Parathyroid adenoma (tissue), 2 donors: ENCODE measurements at regions not wholly inside any gene's neighbourhood (a gene's known extent, or its start where the extent isn't known, plus 50 kb on each side); places are given as distances from the start of the nearest gene placed in this dataset.

Experiments
- H2AFZ ChIP-seq: fragments of 300-600 bp; sonication (generic); one replicate; pipeline ENCODE4 v1.7.0; 2017; ENCODE audit warnings: antibody characterized with exemption, mild to moderate bottlenecking
- H3K27ac ChIP-seq: fragments of 300-600 bp; sonication (generic); one replicate; pipeline ENCODE4 v1.7.0; 2017
- H3K27me3 ChIP-seq: fragments of 300-600 bp; sonication (generic); one replicate; pipeline ENCODE4 v1.7.0; 2017; ENCODE audit warnings: low read length; ENCODE audit not compliant: control insufficient read depth, insufficient read depth
- H3K36me3 ChIP-seq: fragments of 300-600 bp; sonication (generic); one replicate; pipeline ENCODE4 v1.7.0; 2017; ENCODE audit warnings: low read length; ENCODE audit not compliant: control insufficient read depth, insufficient read depth
- H3K4me1 ChIP-seq: fragments of 300-600 bp; sonication (generic); one replicate; pipeline ENCODE4 v1.7.0; 2017; ENCODE audit warnings: control low read depth
- H3K4me2 ChIP-seq: fragments of 300-600 bp; sonication (generic); one replicate; pipeline ENCODE4 v1.7.0; 2017; ENCODE audit warnings: low read length
- H3K4me3 ChIP-seq: fragments of 300-600 bp; sonication (generic); one replicate; pipeline ENCODE4 v1.7.0; 2017; ENCODE audit warnings: low read depth, low read length
- H3K79me2 ChIP-seq: fragments of 300-600 bp; sonication (generic); one replicate; pipeline ENCODE4 v1.7.0; 2017; ENCODE audit warnings: control low read depth
- H3K9ac ChIP-seq: fragments of 300-600 bp; sonication (generic); one replicate; pipeline ENCODE4 v1.7.0; 2017; ENCODE audit warnings: mild to moderate bottlenecking
- H3K9me3 ChIP-seq: fragments of 300-600 bp; sonication (generic); one replicate; pipeline ENCODE4 v1.7.0; 2017; ENCODE audit warnings: low read length; ENCODE audit not compliant: control insufficient read depth
- TF ChIP-seq, protein P1 (sequence below): fragments of 300-600 bp; sonication (generic); IDR thresholded peaks from one replicate; pipeline ENCODE4 v1.7.0; 2017; ENCODE audit warnings: antibody characterized with exemption, mild to moderate bottlenecking
- donor health status: primary hyperparathyroidism.

DNA sequence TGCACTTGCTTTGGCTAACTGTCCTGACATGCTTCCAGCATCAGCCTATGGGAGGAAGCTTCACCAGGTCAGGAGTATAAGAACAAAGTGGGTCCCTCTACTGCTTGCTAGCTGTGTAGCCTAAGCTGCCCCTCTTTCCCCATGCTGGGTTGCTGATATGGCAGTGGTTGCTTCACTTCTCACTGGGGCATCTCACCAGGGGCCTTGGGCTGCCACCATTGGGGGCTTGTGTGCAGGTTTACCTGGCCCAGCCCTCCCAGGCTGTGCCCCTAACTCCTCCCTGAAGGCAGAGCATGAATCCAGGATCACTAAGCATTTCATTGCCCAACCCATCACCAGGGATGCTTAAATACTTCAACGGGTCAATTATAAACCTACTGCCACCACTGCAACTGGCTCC, 817.1 kb upstream of the TMEFF2 start:
- Histone ChIP-seq H3K9ac (no peak overlapping the region), H3K27ac (no peak overlapping the region), H3K79me2 (no peaks in the 10 kb centered on the region), H3K27me3 (no peaks in the 10 kb centered on the region), H3K4me3 (no peak overlapping the region), H3K4me1 (no peaks in the 10 kb centered on the region), H2AFZ (no peak overlapping the region), H3K9me3 (peaks cover 7% of the 10 kb centered on the region), H3K36me3 (no peaks in the 10 kb centered on the region), H3K4me2 (no peak overlapping the region)
- TF ChIP-seq, protein P1, sequence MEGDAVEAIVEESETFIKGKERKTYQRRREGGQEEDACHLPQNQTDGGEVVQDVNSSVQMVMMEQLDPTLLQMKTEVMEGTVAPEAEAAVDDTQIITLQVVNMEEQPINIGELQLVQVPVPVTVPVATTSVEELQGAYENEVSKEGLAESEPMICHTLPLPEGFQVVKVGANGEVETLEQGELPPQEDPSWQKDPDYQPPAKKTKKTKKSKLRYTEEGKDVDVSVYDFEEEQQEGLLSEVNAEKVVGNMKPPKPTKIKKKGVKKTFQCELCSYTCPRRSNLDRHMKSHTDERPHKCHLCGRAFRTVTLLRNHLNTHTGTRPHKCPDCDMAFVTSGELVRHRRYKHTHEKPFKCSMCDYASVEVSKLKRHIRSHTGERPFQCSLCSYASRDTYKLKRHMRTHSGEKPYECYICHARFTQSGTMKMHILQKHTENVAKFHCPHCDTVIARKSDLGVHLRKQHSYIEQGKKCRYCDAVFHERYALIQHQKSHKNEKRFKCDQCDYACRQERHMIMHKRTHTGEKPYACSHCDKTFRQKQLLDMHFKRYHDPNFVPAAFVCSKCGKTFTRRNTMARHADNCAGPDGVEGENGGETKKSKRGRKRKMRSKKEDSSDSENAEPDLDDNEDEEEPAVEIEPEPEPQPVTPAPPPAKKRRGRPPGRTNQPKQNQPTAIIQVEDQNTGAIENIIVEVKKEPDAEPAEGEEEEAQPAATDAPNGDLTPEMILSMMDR = no peak

GRCh38 chr2:192993059-192993458, 798.3 kb upstream of the TMEFF2 start:
- Histone ChIP-seq H2AFZ (no peak overlapping the region), H3K9me3 (no peaks in the 10 kb centered on the region), H3K27ac (no peak overlapping the region), H3K4me3 (no peak overlapping the region), H3K4me2 (no peak overlapping the region), H3K36me3 (no peaks in the 10 kb centered on the region), H3K9ac (no peak overlapping the region), H3K27me3 (no peaks in the 10 kb centered on the region), H3K79me2 (no peaks in the 10 kb centered on the region), H3K4me1 (no peaks in the 10 kb centered on the region)
- TF ChIP-seq, protein P1 = no peak

DNA sequence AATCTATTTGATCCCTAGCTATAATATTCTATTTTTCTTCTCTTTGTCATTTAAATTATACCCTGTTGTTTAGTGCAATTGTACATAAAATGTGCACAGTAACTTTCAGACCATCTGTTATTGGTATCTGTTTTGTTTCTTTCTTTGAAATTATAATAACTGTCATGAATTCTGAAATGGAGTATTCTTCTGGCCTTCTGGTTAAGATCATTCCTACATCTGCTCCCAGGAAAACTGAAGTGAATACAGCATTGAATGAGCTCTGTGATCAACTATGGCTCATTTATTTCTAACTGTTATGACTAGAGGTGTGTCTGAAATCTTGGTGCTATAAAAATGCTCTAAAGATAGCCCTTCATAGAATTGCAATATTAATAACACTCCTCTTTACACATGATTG, 788.4 kb upstream of the TMEFF2 start:
- Histone ChIP-seq H3K27me3 (no peaks in the 10 kb centered on the region), H3K79me2 (no peaks in the 10 kb centered on the region), H3K9me3 (no peaks in the 10 kb centered on the region), H3K4me3 (no peak overlapping the region), H3K4me2 (no peak overlapping the region), H3K9ac (no peak overlapping the region), H2AFZ (no peak overlapping the region), H3K27ac (no peak overlapping the region), H3K4me1 (no peaks in the 10 kb centered on the region), H3K36me3 (no peaks in the 10 kb centered on the region)
- TF ChIP-seq, protein P1 = no peak

DNA sequence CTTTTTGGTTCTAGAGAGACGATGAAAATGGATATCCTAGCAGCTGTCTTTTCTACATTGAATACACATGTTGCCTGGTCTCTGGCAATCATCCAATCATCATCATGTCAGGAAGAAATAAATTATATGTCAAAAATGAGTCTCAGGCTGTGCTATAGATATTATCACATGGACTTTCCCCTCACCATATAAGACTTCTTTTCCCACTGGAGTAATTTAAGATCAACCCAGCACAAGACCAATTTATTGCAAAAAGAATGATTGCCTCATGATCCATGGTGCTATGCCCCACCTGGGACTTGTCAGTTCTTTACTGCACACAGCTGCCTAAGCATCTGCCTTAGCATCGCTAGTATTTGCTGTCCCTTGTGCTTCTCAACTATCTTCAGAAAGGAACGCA, 783.7 kb upstream of the TMEFF2 start:
- Histone ChIP-seq H3K4me3 (no peak overlapping the region), H3K27me3 (no peaks in the 10 kb centered on the region), H3K36me3 (no peaks in the 10 kb centered on the region), H3K9ac (no peak overlapping the region), H3K4me1 (no peaks in the 10 kb centered on the region), H2AFZ (no peak overlapping the region), H3K79me2 (no peaks in the 10 kb centered on the region), H3K9me3 (no peaks in the 10 kb centered on the region), H3K4me2 (no peak overlapping the region), H3K27ac (no peak overlapping the region)
- TF ChIP-seq, protein P1 = no peak

- Histone ChIP-seq H3K4me2 (no peak overlapping the region), H2AFZ (no peak overlapping the region), H3K4me1 (no peaks in the 10 kb centered on the region), H3K36me3 (no peaks in the 10 kb centered on the region), H3K27me3 (no peaks in the 10 kb centered on the region), H3K9me3 (no peaks in the 10 kb centered on the region), H3K4me3 (no peak overlapping the region), H3K9ac (no peak overlapping the region), H3K27ac (no peak overlapping the region), H3K79me2 (no peaks in the 10 kb centered on the region)
- TF ChIP-seq, protein P1 = no peak
These were observed 777.2 kb upstream of the TMEFF2 start for GRCh38 chr2:192971981-192972380.
